DOHH2 (cell line): ENCODE measurements at regions not wholly inside any gene's neighbourhood (a gene's known extent, or its start where the extent isn't known, plus 50 kb on each side); places are given as distances from the start of the nearest gene placed in this dataset.

Experiments used
- CTCF ChIP-seq: fragments of 200-600 bp; sonication (generic); IDR thresholded peaks from one replicate; pipeline ENCODE4 v1.5.1; 2014; ENCODE audit warnings: antibody characterized with exemption, mild to moderate bottlenecking, low read depth, low read length; ENCODE audit not compliant: poor library complexity, severe bottlenecking
- EZH2phosphoT487 ChIP-seq: fragments of 200-600 bp; sonication (generic); IDR thresholded peaks from 2 replicates; pipeline ENCODE4 v1.6.1; 2017; ENCODE audit warnings: borderline replicate concordance, mild to moderate bottlenecking, antibody characterized with exemption, low read length, moderate library complexity, mixed read lengths

GRCh38 chr2:124993809-124994208, 968.7 kb downstream of the CNTNAP5 start:
- TF ChIP-seq CTCF (no peak), EZH2phosphoT487 (no peak)
